ENCODE measurements at regions not wholly inside any gene's neighbourhood (a gene's known extent, or its start where the extent isn't known, plus 50 kb on each side); places are given as distances from the start of the nearest gene placed in this dataset.

DNA sequence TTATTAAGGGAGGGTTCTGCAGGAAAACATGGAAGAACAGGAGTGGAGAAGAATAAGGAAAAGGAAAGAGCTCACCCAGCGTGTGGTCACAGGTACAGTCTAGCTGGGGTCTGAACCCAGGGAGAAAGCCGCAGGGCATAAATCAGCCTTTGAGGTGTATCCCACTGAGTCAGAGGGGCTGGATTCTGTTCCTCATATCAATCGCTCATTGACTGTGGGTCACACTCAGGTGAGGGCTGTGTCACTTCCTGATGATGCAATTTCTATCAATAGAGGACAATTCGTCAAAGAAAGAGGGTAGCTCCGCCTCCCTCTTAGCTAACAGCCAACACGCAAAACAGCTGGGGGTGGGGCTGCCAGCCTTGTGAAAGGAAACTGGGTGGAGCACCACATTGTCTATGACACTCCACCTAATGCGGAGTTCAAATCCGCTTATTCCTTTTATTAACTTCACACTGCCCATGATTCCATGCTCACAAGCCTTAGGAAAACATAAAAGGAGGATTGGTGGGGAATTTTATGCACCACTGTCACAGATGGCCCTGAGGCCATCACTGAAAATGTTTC, 176.2 kb downstream of the ICE1 start:
- no peak overlapping the region for H3K14ac ChIP-seq (ENCODE audit: insufficient read length)
- H2AK5ac ChIP-seq (ENCODE audit: low read depth, low read length), result no peak overlapping the region
- no peaks in the 10 kb centered on the region for H3K9me3 ChIP-seq (ENCODE audit: insufficient read depth in 2 of 2, low read depth in 1 of 2, low read length in 1 of 2)
- FAIRE-seq (no peak), DNase-seq (ENCODE audit: low read depth in 1 of 2, low spot score in 2 of 2) (no peak)
- H3K9ac ChIP-seq (replicated peaks in 1 of 4; ENCODE audit: extremely low read depth in 1 of 4, low read depth in 3 of 4, low read length in 3 of 4), result no peak overlapping the region
- H3K4me3 ChIP-seq (ENCODE audit: extremely low read depth in 1 of 4, insufficient read depth in 2 of 4, low read depth in 3 of 4, low read length in 4 of 4), result no peak overlapping the region
- no peak overlapping the region for H3K27ac ChIP-seq (ENCODE audit: low read depth, low read length)
- no peak overlapping the region for H2BK15ac ChIP-seq (ENCODE audit: low read length)
- no peak overlapping the region for H2BK12ac ChIP-seq (ENCODE audit: low read depth, low read length)
- H4K20me1 ChIP-seq (replicated peaks in 1 of 2; ENCODE audit: control insufficient read depth in 1 of 2, insufficient read depth in 2 of 2, low read length in 2 of 2), result no peaks in the 10 kb centered on the region
- WGBS, 2 experiments (ENCODE audit: extremely low coverage in 1 of 2, insufficient coverage in 1 of 2, insufficient read length in 1 of 2, insufficient replicate concordance in 2 of 2, low coverage in 1 of 2, low lambda C conversion rate in 2 of 2, missing lambda C conversion rate in 1 of 2), result 95% methylated on average over 8 of the region's 8 CpGs; no CpG with 5 or more reads in 1 of the 2 experiments
- no peaks in the 10 kb centered on the region for H3K23me2 ChIP-seq (ENCODE audit: low read depth, low read length)
- POLR2A ChIA-PET (ENCODE audit: partially characterized antibody), result no interaction called here
- CTCF ChIA-PET (ENCODE audit: partially characterized antibody), result interaction anchor here (0.6 kb wide), 1 partner anchor 279 kb away, joined by 4 read pairs; no protein-coding TSS in a partner anchor
- peak overlapping the region; percentile 42 for H4K91ac ChIP-seq (replicated peaks; ENCODE audit: insufficient read length, low read length)
- H2AFZ ChIP-seq (ENCODE audit: low read length), result peak overlapping the region; percentile 42; the same call in 1 of the 2 replicates
- H3K56ac ChIP-seq (replicated peaks; ENCODE audit: insufficient read length, low read depth, low read length), result no peak overlapping the region
- no peak overlapping the region for H2BK5ac ChIP-seq (ENCODE audit: low read depth, low read length)
- H3K79me1 ChIP-seq (ENCODE audit: low read depth, low read length), result no peaks in the 10 kb centered on the region
- no peak overlapping the region for H3K18ac ChIP-seq (ENCODE audit: extremely low read depth, low read length)
- no peak overlapping the region for H3K4me2 ChIP-seq (ENCODE audit: insufficient read depth in 1 of 2, low read depth in 2 of 2, low read length in 2 of 2)
- no peak overlapping the region for H3K23ac ChIP-seq (ENCODE audit: insufficient read length)
- H3K27me3 ChIP-seq (replicated peaks in 1 of 4; ENCODE audit: control insufficient read depth in 3 of 4, extremely low read depth in 1 of 4, insufficient read depth in 3 of 4, low read length in 3 of 4), result no peaks in the 10 kb centered on the region
- no peak overlapping the region for H4K5ac ChIP-seq (ENCODE audit: insufficient read length, low read depth, low read length)
- no peak overlapping the region for H2BK120ac ChIP-seq (replicated peaks; ENCODE audit: low read depth, low read length)
- no peak overlapping the region for H3K4ac ChIP-seq (replicated peaks; ENCODE audit: insufficient read length, low read depth, low read length)
- H3K79me2 ChIP-seq (ENCODE audit: control insufficient read depth in 1 of 2, insufficient read depth in 2 of 2, low read length in 2 of 2), result no peaks in the 10 kb centered on the region
- no peak overlapping the region for H2BK20ac ChIP-seq (ENCODE audit: low read length)
- H4K8ac ChIP-seq (ENCODE audit: extremely low read depth, insufficient read depth, low read length), result no peak overlapping the region
- no peaks in the 10 kb centered on the region for H3K4me1 ChIP-seq (replicated peaks in 1 of 4; ENCODE audit: control insufficient read depth in 3 of 4, insufficient read depth in 4 of 4, low read length in 3 of 4)
- H3K36me3 ChIP-seq (ENCODE audit: control insufficient read depth in 2 of 4, insufficient read depth in 4 of 4, low read length in 3 of 4), result no peaks in the 10 kb centered on the region
- TF ChIP-seq TEAD4 (IDR thresholded peaks at IDR 0.05; ENCODE audit: low read depth, low read length) (no peak), CREB1 (IDR thresholded peaks at IDR 0.05) (no peak)
- TF ChIP-seq, protein P1, sequence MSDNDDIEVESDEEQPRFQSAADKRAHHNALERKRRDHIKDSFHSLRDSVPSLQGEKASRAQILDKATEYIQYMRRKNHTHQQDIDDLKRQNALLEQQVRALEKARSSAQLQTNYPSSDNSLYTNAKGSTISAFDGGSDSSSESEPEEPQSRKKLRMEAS (IDR thresholded peaks at IDR 0.05), result no peak

Measured in H1 (cell line).